NCI-H2107 treated with DMSO at 0.1 percent for 48 hours (cell line): ENCODE measurements at regions not wholly inside any gene's neighbourhood (a gene's known extent, or its start where the extent isn't known, plus 50 kb on each side); places are given as distances from the start of the nearest gene placed in this dataset.

Experiments used
- DNase-seq: peaks from one replicate; lab custom pipeline; 2025; ENCODE audit not compliant: unreplicated experiment; lab: John Stamatoyannopoulos, UW

DNA sequence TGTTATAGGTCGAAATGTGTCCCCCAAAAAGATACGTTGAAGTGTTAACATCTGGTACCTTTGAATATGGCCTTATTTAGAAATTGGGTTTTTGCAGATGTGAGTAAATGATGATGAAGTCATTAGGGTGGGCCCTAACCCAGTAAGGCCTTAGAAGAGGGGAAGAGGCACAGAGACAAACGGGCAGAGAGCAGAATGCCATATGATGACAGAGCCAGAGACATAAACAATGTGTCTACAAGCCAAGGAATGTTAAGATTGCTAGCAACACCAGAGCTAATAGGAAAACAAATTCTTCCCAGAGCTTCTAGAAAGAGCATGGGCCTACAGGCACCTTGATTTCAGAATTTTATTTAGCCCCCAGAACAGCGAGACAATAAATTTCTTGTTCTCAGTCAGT lies 693.1 kb upstream of the NECTIN3 start:
- DNase-seq = no peak

DNA sequence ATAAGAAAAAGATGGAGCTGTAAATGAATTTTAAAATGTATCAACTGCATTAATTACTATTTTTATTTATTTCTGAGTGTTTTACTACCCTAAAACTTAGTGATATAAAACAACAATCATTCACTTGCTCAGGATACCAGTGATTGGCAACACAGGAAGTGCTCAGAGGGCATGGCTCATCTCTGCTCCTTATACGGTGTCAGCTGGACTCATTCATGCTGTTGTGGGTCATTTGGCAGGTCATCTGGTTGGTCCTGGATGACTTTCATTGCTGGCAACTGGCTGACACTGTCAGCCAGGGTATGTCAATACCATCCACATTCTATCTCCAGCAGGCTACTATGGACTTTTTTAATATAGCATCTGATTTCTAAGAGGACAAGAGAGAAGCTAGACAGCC lies 689.6 kb upstream of the NECTIN3 start:
- no peak for DNase-seq

DNA sequence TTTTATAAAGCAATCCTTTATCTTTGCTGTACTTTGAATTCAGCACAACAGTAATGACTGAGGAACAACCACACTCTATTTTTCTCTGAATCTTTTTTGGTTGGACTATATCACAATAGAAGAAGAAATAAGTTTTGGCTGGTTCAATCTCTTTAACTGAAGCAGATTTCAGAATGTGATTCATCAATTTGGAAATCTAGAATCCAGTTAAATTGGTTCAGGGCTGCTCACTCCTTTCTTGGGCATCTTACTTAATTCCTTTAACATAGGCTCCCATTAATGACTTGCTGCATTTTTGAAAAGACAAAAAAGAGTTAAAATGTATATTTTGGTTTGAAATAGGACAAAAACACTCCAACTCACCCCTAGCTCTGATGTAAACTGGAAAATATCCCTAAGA lies 688.3 kb upstream of the NECTIN3 start:
- no peak for DNase-seq

DNA sequence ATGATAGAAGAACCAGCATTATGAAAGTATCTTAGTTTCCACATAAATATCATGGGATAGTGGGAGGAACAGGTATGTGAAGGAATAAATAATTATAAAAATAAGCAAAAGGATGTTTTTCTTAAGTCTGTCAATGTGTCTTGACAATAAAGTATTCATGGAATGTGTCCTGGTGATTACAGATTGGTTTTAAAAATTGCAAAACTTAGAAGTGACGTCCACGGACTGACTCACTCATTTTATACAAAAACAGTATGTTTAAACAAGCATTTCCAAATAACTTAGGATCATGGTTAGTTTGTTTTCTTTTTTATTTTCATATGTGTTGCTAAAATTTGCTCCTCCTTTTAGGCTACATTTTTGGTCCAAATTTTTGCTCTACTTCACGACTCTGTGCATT lies 687.0 kb upstream of the NECTIN3 start:
- no peak for DNase-seq

DNA sequence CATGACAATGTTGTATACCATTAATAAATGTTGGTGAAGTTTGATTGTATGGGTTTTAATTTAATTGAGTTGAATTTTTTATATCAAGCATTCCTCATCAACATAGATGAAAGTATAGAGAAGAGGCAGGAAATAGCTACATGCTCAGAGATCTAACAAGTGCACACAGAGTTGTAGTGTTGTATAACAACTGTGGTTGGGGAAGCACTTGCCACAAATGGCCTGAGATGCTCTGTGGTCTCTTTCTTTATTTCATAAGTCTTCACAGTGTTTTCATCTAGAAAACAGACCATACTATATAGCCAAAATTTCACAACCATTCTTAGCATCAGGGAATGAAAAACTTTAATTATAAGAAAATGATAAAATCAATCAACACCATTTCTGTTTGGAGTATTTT lies 682.6 kb upstream of the NECTIN3 start:
- DNase-seq = no peak

DNA sequence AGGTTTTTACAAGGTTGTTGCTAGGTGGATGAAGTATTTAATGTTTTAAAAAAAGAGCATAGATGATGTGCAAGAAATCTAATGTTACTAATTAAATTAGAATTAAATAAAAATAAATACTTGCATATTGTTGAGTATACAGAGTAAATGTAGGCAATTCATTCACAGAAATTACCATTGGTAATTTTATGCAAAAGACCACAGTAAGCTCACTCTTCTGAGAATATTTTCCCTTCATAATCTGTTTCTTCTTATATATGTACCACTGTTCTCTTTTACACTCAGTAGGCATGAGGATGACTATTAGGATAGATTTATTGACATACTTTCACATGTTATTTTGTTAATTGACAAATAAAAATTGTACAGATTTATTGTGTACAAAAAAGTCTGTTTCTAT lies 681.2 kb upstream of the NECTIN3 start:
- DNase-seq = no peak

DNA sequence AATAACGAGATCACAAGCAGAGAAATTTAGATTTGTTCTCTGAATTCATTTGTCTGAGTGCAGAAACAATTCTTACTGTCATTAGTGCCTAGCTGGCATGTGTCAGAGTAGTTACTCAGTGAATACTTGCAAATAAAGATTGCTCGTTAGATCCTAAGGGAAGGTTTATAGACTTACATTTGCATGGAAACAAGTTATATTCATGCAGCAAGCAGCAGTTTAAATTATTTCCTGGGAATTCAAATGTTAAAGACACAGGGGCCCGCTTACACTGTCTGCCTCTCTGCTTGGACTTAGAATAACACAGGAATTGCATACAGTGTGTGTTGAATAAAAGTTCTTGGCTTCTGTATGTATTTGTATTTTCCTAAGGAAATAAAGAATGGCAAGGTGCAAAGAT lies 680.6 kb upstream of the NECTIN3 start:
- no peak for DNase-seq

DNA sequence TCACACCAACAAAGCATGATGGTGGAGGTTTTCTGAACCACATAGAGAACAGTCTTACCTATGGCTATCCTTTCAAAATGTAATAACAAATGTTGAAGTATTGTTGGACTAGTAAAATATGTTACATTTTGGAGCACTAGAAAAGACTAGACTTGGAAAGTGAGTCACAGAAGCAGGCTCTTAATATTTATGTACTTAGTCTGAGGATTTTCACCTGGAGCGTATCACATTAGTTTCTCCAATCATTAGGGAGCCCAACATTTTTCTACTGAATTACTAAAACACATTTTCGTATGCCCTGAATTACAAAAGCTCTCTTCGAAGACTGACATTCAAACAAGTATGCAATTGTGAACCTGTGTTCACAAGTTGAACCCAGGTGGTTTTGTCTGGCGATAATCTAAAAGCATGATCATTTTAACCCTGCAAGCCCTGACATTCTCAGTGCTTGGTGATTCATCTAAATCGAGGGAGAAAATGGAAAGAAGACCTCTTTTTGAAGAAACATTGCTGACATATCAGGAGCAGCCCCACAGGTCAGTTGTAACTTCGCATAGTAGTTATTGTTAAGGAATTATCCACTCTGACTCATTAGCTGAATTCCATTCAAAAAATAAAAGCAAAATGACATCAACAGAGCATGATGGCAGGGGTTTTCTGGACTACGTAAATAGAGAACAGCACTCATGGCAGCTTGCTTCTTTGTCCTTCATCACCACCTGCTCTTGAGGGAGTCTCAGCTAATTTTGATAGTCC lies 679.8 kb upstream of the NECTIN3 start:
- DNase-seq = no peak

DNA sequence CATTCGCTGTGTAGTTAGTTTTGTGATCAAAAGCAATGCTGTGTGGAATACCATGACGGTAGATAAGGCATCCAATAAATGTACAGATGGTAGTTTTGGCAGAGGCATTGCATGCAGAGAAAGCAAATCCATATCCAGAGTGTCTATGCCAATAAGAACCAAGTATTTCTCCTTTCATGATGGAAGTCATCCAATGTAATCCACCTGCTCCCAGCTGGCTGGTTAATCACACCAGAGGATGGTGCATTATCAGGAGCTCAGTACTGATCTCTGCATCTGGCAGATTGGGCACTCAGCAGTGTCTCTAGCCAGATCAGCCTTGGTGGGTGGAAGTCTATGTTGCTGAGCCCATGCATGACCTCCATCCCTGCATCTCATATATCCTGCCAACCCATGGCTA lies 677.7 kb upstream of the NECTIN3 start:
- DNase-seq = no peak

DNA sequence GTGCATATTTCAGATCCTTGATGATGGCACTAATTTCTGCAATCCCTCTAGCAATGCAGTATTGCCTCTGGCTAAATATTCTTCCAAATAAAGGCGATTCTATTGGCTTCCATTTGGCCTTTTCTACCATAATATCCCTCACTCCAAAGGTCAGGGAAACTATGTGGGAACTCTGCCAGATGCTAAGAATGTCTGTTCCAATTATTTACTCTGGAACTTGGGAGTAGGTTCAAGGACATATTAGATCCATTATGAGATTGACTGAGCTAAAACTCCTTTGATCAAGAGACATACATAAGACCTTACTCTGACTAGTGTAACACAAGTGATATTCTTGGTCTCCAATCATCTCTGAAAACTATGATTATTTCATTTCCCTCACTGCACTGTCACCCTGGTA lies 674.5 kb upstream of the NECTIN3 start:
- DNase-seq = no peak

DNA sequence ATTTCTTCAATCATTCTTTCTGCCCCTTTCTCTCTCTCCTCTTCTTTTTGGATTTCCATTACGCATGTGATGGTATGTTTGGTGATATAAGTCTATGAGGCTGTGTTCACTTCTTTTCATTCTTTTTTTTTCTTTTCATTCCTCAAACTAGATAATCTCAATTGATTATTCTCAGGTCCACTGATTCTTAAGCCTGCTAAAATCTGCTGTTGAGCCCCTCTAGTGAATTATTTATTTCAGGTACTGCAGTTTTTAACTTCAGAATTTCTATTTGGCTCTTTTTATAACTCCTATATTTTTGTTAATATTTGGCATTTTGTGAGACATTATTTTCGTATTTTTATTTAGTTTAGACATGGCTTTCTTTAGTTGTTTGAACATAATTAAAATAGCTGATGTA lies 671.3 kb upstream of the NECTIN3 start:
- no peak for DNase-seq

DNA sequence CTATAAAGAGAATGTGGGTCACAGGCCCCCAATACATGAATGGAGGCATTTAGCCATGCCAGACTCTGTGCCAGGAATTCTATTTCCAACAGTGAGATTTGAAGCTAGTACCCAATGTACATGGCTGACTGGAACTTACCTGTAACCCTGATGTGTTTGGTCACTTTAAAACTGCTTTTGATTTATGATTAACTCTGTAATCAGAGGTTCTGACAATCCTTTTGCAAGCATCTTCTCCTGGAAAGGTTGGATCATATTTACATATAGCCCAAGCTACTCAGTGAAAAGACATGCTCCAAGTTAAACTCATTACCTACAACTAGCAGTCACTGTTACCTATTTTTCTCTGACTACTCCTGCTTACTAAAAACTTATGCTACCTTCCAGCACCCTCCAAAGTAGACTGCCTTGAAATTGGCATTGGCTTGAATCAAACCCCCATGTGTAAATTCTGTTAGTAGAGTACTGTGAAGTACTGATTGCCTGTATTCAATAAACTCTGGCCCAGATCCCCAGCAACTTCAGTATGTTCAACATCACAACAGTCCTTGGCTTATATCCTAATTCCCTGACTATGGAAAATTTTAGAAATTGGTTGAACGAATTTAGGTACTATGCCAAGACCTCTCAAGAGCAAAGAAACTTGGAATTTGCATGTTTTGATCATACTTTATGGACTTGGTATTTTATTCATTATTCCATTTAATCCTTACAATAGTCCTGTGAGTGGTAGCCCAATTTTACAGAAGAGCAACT lies 665.6 kb upstream of the NECTIN3 start:
- DNase-seq = no peak

DNA sequence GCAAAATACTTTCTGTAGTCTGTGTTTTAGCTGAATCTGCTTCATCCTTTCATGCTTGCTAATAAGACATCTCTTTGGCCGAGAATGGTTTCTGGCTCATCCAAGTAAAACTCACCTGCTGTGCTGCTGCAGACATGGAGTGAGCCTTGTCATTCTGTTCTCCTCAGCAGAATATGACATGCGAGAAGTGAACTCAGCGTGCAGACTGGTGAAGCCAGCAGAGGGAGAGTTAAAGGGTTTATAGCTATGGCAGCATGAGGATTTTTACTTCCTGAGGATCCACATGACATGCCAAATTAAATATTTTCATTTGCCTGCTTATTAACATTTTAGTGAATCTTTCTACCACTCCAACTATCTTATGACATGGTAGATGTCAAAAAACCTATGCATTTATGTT lies 658.4 kb upstream of the NECTIN3 start:
- DNase-seq = no peak

DNA sequence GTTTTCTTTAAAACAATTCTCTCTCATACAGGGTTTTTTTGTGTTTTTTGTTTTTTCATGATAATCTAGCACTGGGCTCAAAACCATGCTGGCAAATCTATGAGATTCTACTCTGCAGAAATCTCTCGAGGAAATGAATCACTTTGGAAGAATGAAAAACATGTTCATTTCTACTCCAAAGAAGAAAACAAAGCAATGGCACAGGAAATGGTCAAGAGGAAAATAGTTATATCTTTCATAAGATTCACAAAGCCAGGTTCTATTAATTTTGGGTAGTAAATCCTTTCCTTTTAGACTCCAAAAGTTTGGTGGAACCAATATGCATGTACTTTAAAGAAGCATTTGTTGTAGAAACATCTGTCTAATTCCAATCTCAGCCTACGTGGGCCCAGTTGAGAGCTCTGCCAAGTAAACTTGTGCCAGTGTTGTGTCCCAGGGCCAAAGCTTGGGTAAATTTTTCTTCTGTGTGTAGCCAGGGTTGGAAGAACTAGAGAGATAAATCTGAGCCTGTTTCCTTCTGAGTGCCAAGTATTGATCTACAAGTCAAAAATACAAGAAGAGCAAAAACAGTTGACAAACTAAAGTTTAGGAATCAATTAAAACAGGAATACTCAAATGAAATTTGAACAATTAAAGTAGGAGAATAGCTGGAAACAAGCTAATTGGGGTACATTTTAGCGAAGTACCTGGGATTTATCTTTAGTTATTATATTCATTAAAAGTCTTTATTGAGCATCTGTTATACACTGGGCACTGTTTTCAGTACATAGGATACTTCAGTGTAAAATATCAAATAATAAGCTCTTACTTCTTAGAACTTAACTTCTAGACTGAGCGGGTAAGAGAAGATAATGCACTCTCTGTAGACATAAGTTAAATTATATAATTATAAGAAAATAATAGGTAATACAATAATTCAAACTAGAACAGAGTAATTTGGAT lies 657.5 kb upstream of the NECTIN3 start:
- DNase-seq = no peak

DNA sequence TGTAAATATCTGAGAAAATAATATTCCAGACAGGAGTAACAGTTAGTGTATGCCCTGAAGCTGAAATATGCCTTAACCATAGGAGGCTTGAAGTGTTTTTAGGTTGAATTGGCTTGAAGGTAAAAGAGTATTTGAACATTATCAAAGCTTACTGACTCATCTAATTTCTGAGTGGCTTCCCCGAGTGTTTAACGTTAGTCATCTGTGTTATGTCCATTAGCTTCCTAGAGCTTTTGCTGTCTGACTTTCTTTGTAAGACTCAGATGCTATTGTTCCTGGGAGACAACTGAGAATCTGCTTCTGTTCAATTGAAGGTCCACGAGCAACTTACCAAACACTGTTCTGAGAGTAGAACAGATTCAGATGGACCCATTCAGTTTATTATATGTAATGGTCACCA lies 656.8 kb upstream of the NECTIN3 start:
- DNase-seq = no peak

DNA sequence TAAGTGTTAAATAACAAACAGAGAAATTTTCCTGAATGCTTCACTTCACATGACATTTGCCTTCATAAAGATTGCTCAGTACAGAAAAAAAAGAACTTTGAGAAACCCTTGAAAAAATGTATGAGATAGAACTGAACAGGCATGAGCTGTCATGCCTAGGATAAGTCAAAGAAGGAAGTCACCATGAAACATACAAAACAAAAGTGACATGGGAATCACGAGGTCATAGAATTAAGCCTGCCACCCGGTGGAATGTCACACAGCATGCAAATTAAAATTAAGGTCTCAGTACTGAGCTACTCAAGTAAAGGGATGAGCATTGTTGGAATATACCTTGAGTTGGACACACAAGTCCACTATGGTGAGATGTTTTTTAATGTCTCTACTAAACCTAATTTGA lies 652.5 kb upstream of the NECTIN3 start:
- DNase-seq = no peak

DNA sequence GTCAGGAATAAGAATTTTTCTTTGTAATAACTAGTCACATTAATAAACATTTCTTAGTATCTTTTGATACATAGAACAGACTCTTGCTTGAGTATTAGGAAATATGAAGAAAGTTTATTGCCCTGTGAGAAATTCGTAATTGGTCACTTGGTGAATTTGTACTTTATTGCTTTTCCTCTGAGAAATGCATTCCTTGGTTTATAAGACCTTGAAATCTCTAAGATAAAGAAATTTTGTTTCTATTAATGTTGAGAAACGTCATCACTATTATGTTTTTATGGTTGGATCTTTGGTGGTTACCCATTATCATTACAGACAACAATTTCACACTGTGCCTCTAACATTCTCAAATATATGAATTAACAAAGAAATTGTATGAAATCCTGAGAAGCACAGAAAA lies 652.0 kb upstream of the NECTIN3 start:
- no peak for DNase-seq

DNA sequence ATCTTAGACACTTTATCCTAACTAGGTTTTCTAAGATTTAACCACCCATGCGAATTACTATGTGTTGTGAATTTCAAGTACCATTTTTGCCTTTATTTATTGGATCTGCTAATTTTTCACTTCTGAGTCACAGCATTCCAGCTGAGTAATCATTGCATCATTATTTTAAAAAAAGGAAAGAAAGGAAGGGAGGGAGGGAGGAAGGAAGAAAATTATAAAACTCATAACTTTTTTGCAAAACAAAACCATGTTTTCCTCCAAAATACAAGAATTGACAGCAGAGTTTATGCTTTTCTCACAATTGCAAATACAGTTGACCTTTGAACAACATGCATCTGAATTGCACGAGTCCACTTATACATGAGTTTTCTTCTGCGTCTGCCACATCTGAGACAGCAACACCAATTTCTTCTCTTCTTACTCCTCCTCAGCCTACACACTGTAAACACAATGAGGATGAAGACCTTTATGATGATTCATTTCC lies 651.4 kb upstream of the NECTIN3 start:
- no peak for DNase-seq

DNA sequence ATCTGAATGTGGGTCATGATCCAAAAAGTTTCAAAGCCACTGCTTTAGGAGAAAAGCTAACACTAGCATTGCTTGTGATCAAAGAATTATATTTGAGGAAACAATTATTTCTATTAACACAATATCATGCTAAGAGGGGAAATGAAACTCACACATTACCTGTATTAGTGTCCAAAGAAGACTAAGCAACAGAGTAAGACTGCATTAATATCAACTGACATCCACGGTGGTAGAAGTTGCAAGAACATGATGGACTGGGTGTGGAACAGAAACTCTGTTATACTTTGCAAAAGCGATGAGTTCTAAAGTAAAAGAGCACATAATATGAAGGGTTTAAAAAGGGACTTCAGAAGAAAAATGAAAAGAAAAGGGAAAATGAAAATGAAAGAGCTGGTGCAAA lies 648.3 kb upstream of the NECTIN3 start:
- no peak for DNase-seq

DNA sequence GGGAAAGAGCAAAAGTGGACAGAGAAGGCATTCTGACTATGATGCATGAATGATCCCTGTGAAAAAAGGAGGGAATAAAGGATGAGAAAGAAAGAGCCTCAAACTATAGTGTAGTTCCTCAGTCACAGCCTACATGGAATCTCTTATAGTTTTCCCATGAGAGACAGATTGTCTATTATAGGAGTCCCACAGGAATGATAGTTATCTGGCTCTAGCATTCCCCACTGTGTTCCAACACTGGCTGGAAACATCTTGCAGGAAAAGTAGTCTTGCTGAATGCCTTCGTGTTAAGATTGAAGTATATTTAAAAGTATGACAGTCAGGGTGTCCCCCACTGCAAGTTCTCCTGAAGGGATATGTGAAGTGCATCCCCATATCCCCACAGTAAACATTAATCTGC lies 641.5 kb upstream of the NECTIN3 start:
- DNase-seq = no peak

DNA sequence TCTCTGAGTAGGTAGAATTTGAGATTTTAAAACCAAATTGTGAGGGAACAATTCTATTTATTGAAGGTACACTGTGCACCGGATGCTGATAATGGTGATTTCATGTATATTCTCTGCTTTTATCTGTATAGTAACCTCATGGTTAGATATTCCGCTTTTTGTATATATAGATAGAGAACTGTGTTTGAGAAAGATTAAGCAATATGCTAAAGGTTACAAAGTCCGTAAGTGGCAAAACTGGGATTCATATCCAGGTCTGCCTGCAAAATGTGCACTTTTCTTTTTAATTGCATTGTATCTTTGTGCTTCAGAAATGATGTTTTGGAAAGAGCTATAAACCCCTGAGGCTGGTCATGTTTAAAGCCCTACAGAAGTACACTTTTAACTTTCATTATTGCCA lies 635.4 kb upstream of the NECTIN3 start:
- no peak for DNase-seq
